ENCODE measurements at regions not wholly inside any gene's neighbourhood (a gene's known extent, or its start where the extent isn't known, plus 50 kb on each side); places are given as distances from the start of the nearest gene placed in this dataset.

DNA sequence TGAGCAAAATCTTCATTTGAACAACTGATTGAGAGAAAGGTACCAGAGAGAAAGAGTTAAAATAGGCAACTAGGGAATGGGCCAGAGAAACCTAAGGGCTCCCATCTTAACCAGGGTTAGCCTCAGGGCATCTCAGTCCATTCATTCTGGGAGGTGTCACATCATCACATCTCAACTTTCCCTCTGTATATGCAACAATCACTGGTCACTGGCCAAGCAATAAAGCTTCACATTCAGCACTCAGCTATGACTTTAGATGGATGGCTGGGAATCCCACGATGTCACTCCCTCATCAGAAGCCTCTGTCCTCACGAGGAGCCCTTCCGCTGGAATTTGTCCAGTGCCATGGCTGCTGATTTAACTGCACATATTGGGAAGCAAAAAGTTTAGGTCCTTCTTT lies 172.1 kb upstream of the MGMT start:
- TF ChIP-seq EZH2 (IDR thresholded peaks at IDR 0.05; ENCODE audit: low read length, unreplicated experiment) (no peak), EZH2phosphoT487 (IDR thresholded peaks at IDR 0.05; ENCODE audit: borderline replicate concordance, low read length) (no peak)
- TF ChIP-seq, protein P1, sequence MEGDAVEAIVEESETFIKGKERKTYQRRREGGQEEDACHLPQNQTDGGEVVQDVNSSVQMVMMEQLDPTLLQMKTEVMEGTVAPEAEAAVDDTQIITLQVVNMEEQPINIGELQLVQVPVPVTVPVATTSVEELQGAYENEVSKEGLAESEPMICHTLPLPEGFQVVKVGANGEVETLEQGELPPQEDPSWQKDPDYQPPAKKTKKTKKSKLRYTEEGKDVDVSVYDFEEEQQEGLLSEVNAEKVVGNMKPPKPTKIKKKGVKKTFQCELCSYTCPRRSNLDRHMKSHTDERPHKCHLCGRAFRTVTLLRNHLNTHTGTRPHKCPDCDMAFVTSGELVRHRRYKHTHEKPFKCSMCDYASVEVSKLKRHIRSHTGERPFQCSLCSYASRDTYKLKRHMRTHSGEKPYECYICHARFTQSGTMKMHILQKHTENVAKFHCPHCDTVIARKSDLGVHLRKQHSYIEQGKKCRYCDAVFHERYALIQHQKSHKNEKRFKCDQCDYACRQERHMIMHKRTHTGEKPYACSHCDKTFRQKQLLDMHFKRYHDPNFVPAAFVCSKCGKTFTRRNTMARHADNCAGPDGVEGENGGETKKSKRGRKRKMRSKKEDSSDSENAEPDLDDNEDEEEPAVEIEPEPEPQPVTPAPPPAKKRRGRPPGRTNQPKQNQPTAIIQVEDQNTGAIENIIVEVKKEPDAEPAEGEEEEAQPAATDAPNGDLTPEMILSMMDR (conservative IDR thresholded peaks at IDR 0.05; ENCODE audit: low read depth, low read length) = no peak

All from PC-3 (cell line).